HG02870 (cell line): ENCODE measurements at regions not wholly inside any gene's neighbourhood (a gene's known extent, or its start where the extent isn't known, plus 50 kb on each side); places are given as distances from the start of the nearest gene placed in this dataset.

Source experiments
- ATAC-seq: cut with Tn5 transposase; IDR thresholded peaks from one replicate; pipeline ENCODE4 v1.9.1; 2021; ENCODE audit warnings: mild to moderate bottlenecking, moderate library complexity; ENCODE audit not compliant: unreplicated experiment

GRCh38 chr13:87058786-87059329 lies 612.3 kb upstream of the SLITRK5 start:
- no peak for ATAC-seq

GRCh38 chr13:87078947-87079795 lies 592.0 kb upstream of the SLITRK5 start:
- no peak for ATAC-seq

- no peak for ATAC-seq
Observed at GRCh38 chr13:87080100-87080779, 590.9 kb upstream of the SLITRK5 start.

GRCh38 chr13:87084192-87084591 lies 587.0 kb upstream of the SLITRK5 start:
- ATAC-seq, result no peak

GRCh38 chr13:87087741-87088140 lies 583.4 kb upstream of the SLITRK5 start:
- no peak for ATAC-seq

- no peak for ATAC-seq
Observed at GRCh38 chr13:87089391-87089790, 581.8 kb upstream of the SLITRK5 start.

GRCh38 chr13:87093399-87093798 lies 577.8 kb upstream of the SLITRK5 start:
- ATAC-seq, result no peak

GRCh38 chr13:87094646-87095045 lies 576.5 kb upstream of the SLITRK5 start:
- no peak for ATAC-seq

- no peak for ATAC-seq
Observed at GRCh38 chr13:87100431-87100830, 570.7 kb upstream of the SLITRK5 start.

- ATAC-seq, result no peak
Observed at GRCh38 chr13:87107651-87108050, 563.5 kb upstream of the SLITRK5 start.

- no peak for ATAC-seq
Observed at GRCh38 chr13:87120476-87120875, 550.7 kb upstream of the SLITRK5 start.

GRCh38 chr13:87122551-87122950 lies 548.6 kb upstream of the SLITRK5 start:
- ATAC-seq, result no peak

- no peak for ATAC-seq
Observed at GRCh38 chr13:87123987-87124784, 547.0 kb upstream of the SLITRK5 start.

GRCh38 chr13:87124785-87125074 lies 546.4 kb upstream of the SLITRK5 start:
- no peak for ATAC-seq

GRCh38 chr13:87128036-87128435 lies 543.1 kb upstream of the SLITRK5 start:
- no peak for ATAC-seq

- ATAC-seq, result no peak
Observed at GRCh38 chr13:87128491-87128890, 542.7 kb upstream of the SLITRK5 start.

- ATAC-seq, result no peak
Observed at GRCh38 chr13:87129602-87130300, 541.4 kb upstream of the SLITRK5 start.

GRCh38 chr13:87130423-87130822 lies 540.7 kb upstream of the SLITRK5 start:
- no peak for ATAC-seq

GRCh38 chr13:87131611-87132010 lies 539.6 kb upstream of the SLITRK5 start:
- no peak for ATAC-seq

GRCh38 chr13:87138866-87139265 lies 532.3 kb upstream of the SLITRK5 start:
- no peak for ATAC-seq

- no peak for ATAC-seq
Observed at GRCh38 chr13:87147076-87147475, 524.1 kb upstream of the SLITRK5 start.
